CD4-positive, alpha-beta memory T cell (primary cell): ENCODE measurements at regions not wholly inside any gene's neighbourhood (a gene's known extent, or its start where the extent isn't known, plus 50 kb on each side); places are given as distances from the start of the nearest gene placed in this dataset.

Experiments
- CTCF ChIA-PET: fragments of 350-600 bp; sonication (Branson Sonifier 250); formaldehyde crosslinking; loops from one replicate; lab custom pipeline; 2021; ENCODE audit warnings: inconsistent platforms; ENCODE audit not compliant: partially characterized antibody; lab: Charles Lee
- POLR2A ChIA-PET: fragments of 350-600 bp; sonication (Branson Sonifier 250); formaldehyde crosslinking; loops from one replicate; lab custom pipeline; 2021; ENCODE audit not compliant: partially characterized antibody; lab: Charles Lee
- DNase-seq, 5 donors: peaks; one replicate each; pipeline versions ENCODE4 v3.0.0 to v3.0.0-alpha.2; 2020 to 2022; ENCODE audit warnings: mixed read lengths in 1 of 5
- H3K27ac ChIP-seq: one replicate; pipeline ENCODE4 v1.7.0; 2013; ENCODE audit warnings: low read depth, low read length
- H3K27me3 ChIP-seq: 2 replicates; pipeline ENCODE4 v1.7.0; 2013; ENCODE audit warnings: mild to moderate bottlenecking, low read length, moderate library complexity; ENCODE audit not compliant: insufficient read depth
- H3K36me3 ChIP-seq: 2 replicates; pipeline ENCODE4 v1.7.0; 2013; ENCODE audit warnings: mild to moderate bottlenecking, low read length, moderate library complexity; ENCODE audit not compliant: insufficient read depth
- H3K4me1 ChIP-seq: 2 replicates; pipeline ENCODE4 v1.7.0; 2013; ENCODE audit warnings: mild to moderate bottlenecking, low read length, moderate library complexity; ENCODE audit not compliant: insufficient read depth
- H3K4me3 ChIP-seq, 2 donors: one replicate each; pipeline ENCODE4 v1.7.0; 2013; ENCODE audit warnings: low read length in 2 of 2, mild to moderate bottlenecking in 1 of 2
- H3K9me3 ChIP-seq, 2 donors: one replicate each; pipeline ENCODE4 v1.7.0; 2013; ENCODE audit warnings: low read length in 2 of 2, control low read depth in 1 of 2; ENCODE audit not compliant: control insufficient read depth in 1 of 2
- H3K27ac Mint-ChIP-seq, 7 donors: one replicate each; pipeline ENCODE4 v1.8.0; 2020 to 2021; ENCODE audit warnings: mixed read lengths in 7 of 7, mild to moderate bottlenecking in 6 of 7, inconsistent platforms in 3 of 7, moderate library complexity in 3 of 7
- H3K27me3 Mint-ChIP-seq, 2 donors: one replicate each; pipeline ENCODE4 v1.8.0; 2020 to 2021; ENCODE audit warnings: mixed read lengths in 2 of 2
- H3K36me3 Mint-ChIP-seq, 2 donors: one replicate each; pipeline ENCODE4 v1.8.0; 2020 to 2021; ENCODE audit warnings: mixed read lengths in 2 of 2, inconsistent platforms in 1 of 2, mild to moderate bottlenecking in 1 of 2
- H3K4me1 Mint-ChIP-seq, 4 donors: one replicate each; pipeline ENCODE4 v1.8.0; 2020 to 2021; ENCODE audit warnings: mixed read lengths in 4 of 4, mild to moderate bottlenecking in 1 of 4
- H3K4me3 Mint-ChIP-seq, 8 donors: one replicate each; pipeline ENCODE4 v1.8.0; 2020 to 2021; ENCODE audit warnings: mixed read lengths in 8 of 8, mild to moderate bottlenecking in 7 of 8, moderate library complexity in 6 of 8, inconsistent platforms in 3 of 8
- H3K9me3 Mint-ChIP-seq, 8 donors: one replicate each; pipeline ENCODE4 v1.8.0; 2020 to 2021; ENCODE audit warnings: mixed read lengths in 8 of 8, mild to moderate bottlenecking in 5 of 8, inconsistent platforms in 3 of 8, moderate library complexity in 1 of 8
- intact Hi-C: fragments of 100-400 bp; cut with micrococcal nuclease; formaldehyde crosslinking; loops from one replicate; pipeline ENCODE4 v1.15.1; 2023

- Histone ChIP-seq H3K27ac (no peak overlapping the region), H3K36me3 (no peaks in the 10 kb centered on the region), H3K27me3 (no peaks in the 10 kb centered on the region), H3K4me1 (no peaks in the 10 kb centered on the region), H3K9me3 (no peaks in the 10 kb centered on the region), H3K4me3 (no peak overlapping the region)
- Mint-ChIP-seq H3K27ac (no peak overlapping the region), H3K27me3 (peaks cover 5 to 7% of the 10 kb centered on the region in 2 donors), H3K4me3 (no peak overlapping the region), H3K9me3 (peaks cover 0 to 6% (median 3%) of the 10 kb centered on the region in 8 donors), H3K4me1 (no peaks in the 10 kb centered on the region), H3K36me3 (no peaks in the 10 kb centered on the region)
- CTCF ChIA-PET: no interaction called here
- no peak for DNase-seq
- intact Hi-C loops: no loop called here
- POLR2A ChIA-PET: no interaction called here
These were observed 688.5 kb downstream of the MATN1 start for GRCh38 chr1:30034627-30035521.

DNA sequence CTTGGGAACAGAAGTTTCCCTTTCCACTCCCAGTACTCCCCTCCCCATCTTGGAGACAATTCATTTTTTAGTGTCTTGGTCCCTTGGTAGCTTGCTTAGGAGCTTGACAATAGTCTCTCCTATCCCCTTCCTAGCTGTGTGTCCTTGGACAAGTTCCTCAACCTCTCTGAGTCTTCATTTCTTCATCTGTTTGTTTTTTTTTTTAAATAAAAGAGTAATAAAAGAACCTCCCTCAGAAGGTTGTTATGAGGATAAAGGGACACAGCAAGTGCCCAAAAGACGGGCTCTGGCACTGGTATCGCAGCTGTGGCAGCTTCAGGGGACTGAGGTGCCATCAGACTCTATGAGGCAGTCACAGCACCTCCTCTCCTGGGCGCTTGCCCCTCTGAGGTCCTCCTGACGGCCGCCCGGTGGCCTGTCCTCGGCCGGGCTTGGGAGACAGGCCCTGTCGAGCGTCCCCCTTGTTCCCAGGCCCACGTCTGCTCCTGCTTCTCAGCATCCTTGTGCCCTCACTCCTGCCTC is 689.2 kb downstream of the MATN1 start:
- Mint-ChIP-seq H3K36me3 (no peaks in the 10 kb centered on the region), H3K9me3 (peaks cover 0 to 6% (median 3%) of the 10 kb centered on the region in 8 donors), H3K27me3 (peaks cover 5 to 7% of the 10 kb centered on the region in 2 donors), H3K4me1 (no peaks in the 10 kb centered on the region), H3K27ac (no peak overlapping the region), H3K4me3 (no peak overlapping the region)
- ChIA-PET POLR2A (no interaction called here), CTCF (no interaction called here)
- no peak for DNase-seq
- no peaks in the 10 kb centered on the region for H3K9me3 ChIP-seq
- no peak overlapping the region for H3K4me3 ChIP-seq
- H3K36me3 ChIP-seq: no peaks in the 10 kb centered on the region
- no peak overlapping the region for H3K27ac ChIP-seq
- no peaks in the 10 kb centered on the region for H3K27me3 ChIP-seq
- H3K4me1 ChIP-seq: no peaks in the 10 kb centered on the region
- intact Hi-C loops: no loop called here

GRCh38 chr1:30033256-30034104 is 689.9 kb downstream of the MATN1 start:
- Mint-ChIP-seq H3K4me1 (no peaks in the 10 kb centered on the region), H3K4me3 (no peak overlapping the region), H3K9me3 (peaks cover 0 to 6% (median 3%) of the 10 kb centered on the region in 8 donors), H3K36me3 (no peaks in the 10 kb centered on the region), H3K27me3 (peaks cover 4 to 8% of the 10 kb centered on the region in 2 donors), H3K27ac (no peak overlapping the region)
- H3K27ac ChIP-seq: no peak overlapping the region
- H3K36me3 ChIP-seq: no peaks in the 10 kb centered on the region
- POLR2A ChIA-PET: no interaction called here
- no peak for DNase-seq
- no peaks in the 10 kb centered on the region for H3K4me1 ChIP-seq
- no peaks in the 10 kb centered on the region for H3K27me3 ChIP-seq
- no peak overlapping the region for H3K4me3 ChIP-seq
- CTCF ChIA-PET: no interaction called here
- no peaks in the 10 kb centered on the region for H3K9me3 ChIP-seq
- intact Hi-C loops: no loop called here

DNA sequence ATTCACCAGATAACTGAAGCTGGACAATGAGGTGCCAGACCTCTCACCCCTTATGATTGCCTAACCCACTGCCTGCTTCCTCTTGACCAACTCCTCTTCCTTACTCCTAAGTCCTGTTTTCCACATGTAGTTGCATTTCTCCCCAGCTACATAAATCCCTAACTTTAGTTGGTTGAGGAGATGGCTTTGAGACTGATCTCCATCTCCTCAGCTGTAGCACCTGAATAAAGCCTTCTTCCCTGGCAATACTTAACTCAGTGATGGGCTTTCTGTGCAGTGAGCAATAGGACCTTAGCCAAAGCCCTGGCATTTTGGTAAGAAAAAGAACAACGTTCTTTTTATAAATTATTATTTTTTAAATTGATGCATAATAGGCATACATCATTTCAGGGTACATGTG is 691.1 kb downstream of the MATN1 start:
- ChIA-PET POLR2A (no interaction called here), CTCF (no interaction called here)
- Histone ChIP-seq H3K27me3 (no peaks in the 10 kb centered on the region), H3K36me3 (no peaks in the 10 kb centered on the region), H3K27ac (no peak overlapping the region), H3K4me3 (no peak overlapping the region), H3K4me1 (no peaks in the 10 kb centered on the region), H3K9me3 (no peaks in the 10 kb centered on the region)
- intact Hi-C loops: no loop called here
- no peak overlapping the region for H3K27ac Mint-ChIP-seq
- H3K4me1 Mint-ChIP-seq: no peaks in the 10 kb centered on the region
- H3K9me3 Mint-ChIP-seq: peaks cover 0 to 6% (median 3%) of the 10 kb centered on the region in 8 donors
- no peak for DNase-seq
- H3K36me3 Mint-ChIP-seq: no peaks in the 10 kb centered on the region
- peaks cover 4 to 11% of the 10 kb centered on the region in 2 donors for H3K27me3 Mint-ChIP-seq
- H3K4me3 Mint-ChIP-seq: no peak overlapping the region

DNA sequence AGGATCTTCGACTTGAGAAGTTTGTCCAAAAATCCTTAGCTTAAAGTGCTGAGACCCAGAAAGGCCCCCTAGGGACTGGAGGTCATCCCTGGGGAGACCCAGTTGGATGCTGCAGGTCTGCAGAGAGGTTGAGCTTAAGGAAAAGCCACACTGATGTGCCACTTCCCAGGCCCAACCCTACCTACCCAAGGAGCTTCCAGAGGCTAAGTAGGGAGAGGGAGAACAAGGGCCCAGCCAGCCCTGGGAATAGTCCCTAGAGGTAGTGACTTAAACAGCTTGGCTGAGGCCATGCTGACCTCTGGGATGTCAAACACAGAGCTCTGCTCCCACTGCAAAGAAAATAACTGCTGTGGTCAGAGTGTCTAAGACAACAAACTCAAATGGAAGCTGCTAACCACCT is 693.7 kb downstream of the MATN1 start:
- H3K27me3 ChIP-seq: no peaks in the 10 kb centered on the region
- Mint-ChIP-seq H3K9me3 (peaks cover 0 to 6% (median 3%) of the 10 kb centered on the region in 8 donors), H3K4me3 (no peak overlapping the region), H3K27me3 (peaks cover 3 to 7% of the 10 kb centered on the region in 2 donors), H3K27ac (no peak overlapping the region), H3K4me1 (no peaks in the 10 kb centered on the region), H3K36me3 (no peaks in the 10 kb centered on the region)
- H3K4me3 ChIP-seq: no peak overlapping the region
- H3K36me3 ChIP-seq: no peaks in the 10 kb centered on the region
- H3K27ac ChIP-seq: no peak overlapping the region
- no peaks in the 10 kb centered on the region for H3K4me1 ChIP-seq
- ChIA-PET CTCF (no interaction called here), POLR2A (no interaction called here)
- no peak for DNase-seq
- H3K9me3 ChIP-seq: no peaks in the 10 kb centered on the region
- intact Hi-C loops: no loop called here

DNA sequence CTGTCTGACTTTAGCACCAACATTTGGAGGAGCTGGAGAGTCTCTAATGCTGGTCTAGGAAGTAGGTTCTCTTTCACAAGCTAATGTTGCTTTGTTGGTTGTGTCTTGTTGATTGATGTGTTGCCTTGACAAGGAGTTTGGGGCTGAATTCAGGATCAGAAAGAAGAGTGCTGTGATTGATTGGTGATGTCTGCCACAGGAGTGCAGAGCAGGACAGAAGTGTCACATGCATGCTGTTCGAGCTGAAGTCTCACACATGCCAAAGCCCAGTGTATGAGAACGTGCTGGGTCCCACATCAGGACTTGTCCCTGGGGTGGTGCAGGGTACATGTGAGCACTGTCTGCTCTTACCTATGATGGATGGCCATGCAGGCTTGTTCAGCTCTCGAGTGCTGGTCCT is 694.4 kb downstream of the MATN1 start:
- no peak overlapping the region for H3K27ac Mint-ChIP-seq
- no peak for DNase-seq
- ChIA-PET CTCF (no interaction called here), POLR2A (no interaction called here)
- peaks cover 3 to 7% of the 10 kb centered on the region in 2 donors for H3K27me3 Mint-ChIP-seq
- H3K36me3 ChIP-seq: no peaks in the 10 kb centered on the region
- no peak overlapping the region for H3K4me3 ChIP-seq
- no peak overlapping the region for H3K27ac ChIP-seq
- H3K9me3 ChIP-seq: no peaks in the 10 kb centered on the region
- no peak overlapping the region for H3K4me3 Mint-ChIP-seq
- no peaks in the 10 kb centered on the region for H3K4me1 Mint-ChIP-seq
- no peaks in the 10 kb centered on the region for H3K4me1 ChIP-seq
- intact Hi-C loops: no loop called here
- H3K36me3 Mint-ChIP-seq: no peaks in the 10 kb centered on the region
- peaks cover 4% of the 10 kb centered on the region for H3K27me3 ChIP-seq
- peaks cover 0 to 6% (median 3%) of the 10 kb centered on the region in 8 donors for H3K9me3 Mint-ChIP-seq

DNA sequence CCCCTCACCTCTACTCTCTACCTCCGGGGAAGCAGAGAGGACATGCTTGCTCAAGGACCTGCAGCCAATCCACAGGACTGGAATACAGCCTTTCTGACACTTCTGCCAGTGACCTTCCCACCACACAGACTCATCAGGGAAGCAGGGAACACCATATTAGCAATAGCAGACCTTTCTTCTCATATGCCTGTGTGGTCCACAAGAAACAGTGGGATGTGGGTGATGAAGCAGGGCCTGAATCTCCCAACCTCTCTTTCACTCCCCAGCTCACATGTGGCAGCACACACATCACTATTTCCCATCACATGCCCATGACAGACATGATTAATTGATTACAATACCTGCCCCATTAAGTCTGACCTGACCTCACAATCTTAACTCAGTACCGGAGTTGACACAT is 695.1 kb downstream of the MATN1 start:
- no peak overlapping the region for H3K4me3 Mint-ChIP-seq

More for the DNA sequence above, 695.1 kb downstream of the MATN1 start:
- ChIA-PET POLR2A (no interaction called here), CTCF (no interaction called here)
- no peak for DNase-seq
- Histone ChIP-seq H3K9me3 (no peaks in the 10 kb centered on the region), H3K4me1 (no peaks in the 10 kb centered on the region), H3K27ac (no peak overlapping the region), H3K4me3 (no peak overlapping the region), H3K36me3 (no peaks in the 10 kb centered on the region), H3K27me3 (peaks cover 4% of the 10 kb centered on the region)
- Mint-ChIP-seq H3K4me1 (no peaks in the 10 kb centered on the region), H3K27ac (no peak overlapping the region), H3K36me3 (no peaks in the 10 kb centered on the region), H3K27me3 (peaks cover 3 to 7% of the 10 kb centered on the region in 2 donors), H3K9me3 (peaks cover 0 to 6% (median 3%) of the 10 kb centered on the region in 8 donors)
- intact Hi-C loops: no loop called here
